Endothelial cell of umbilical vein (primary cell): ENCODE measurements at regions not wholly inside any gene's neighbourhood (a gene's known extent, or its start where the extent isn't known, plus 50 kb on each side); places are given as distances from the start of the nearest gene placed in this dataset.

Source experiments
- BruUV-seq: library from RNA; stranded (reverse); fragments of 400-500 nt; replicated peaks from 2 replicates; lab custom pipeline; 2021; lab: Mats Ljungman, UMichigan
- CTCF ChIA-PET: fragments of 300-600, 350-600 bp; sonication (Branson Sonifier 250); formaldehyde crosslinking; loops from one replicate; lab custom pipeline; 2021; ENCODE audit warnings: antibody characterized with exemption, inconsistent platforms; lab: Charles Lee
- POLR2A ChIA-PET: fragments of 300-600, 350-600 bp; sonication (Branson Sonifier 250); formaldehyde crosslinking; loops from one replicate; lab custom pipeline; 2021; ENCODE audit warnings: antibody characterized with exemption, inconsistent platforms; lab: Charles Lee
- DNase-seq: peaks from one replicate; pipeline ENCODE4 v3.0.0-alpha.2; 2011; ENCODE audit warnings: low read depth, low spot score
- FAIRE-seq: peaks from 2 replicates; lab custom pipeline; 2011; peaks lifted over from hg19 to GRCh38; lab: Jason Lieb, UNC
- H2AFZ ChIP-seq: 2 replicates; pipeline ENCODE4 v1.6.0; 2012; ENCODE audit warnings: low read depth, low read length, control low read depth, inconsistent platforms
- H3K27ac ChIP-seq: 2 replicates; pipeline ENCODE4 v1.5.1; 2011; ENCODE audit warnings: low read depth, mild to moderate bottlenecking, control low read depth, low read length, moderate library complexity; ENCODE audit not compliant: insufficient read depth
- H3K27me3 ChIP-seq, 2 experiments: 2 replicates each; pipeline versions ENCODE4 v1.6.0 to v1.6.1; 2011; ENCODE audit warnings: low read length in 2 of 2, mixed read lengths in 1 of 2; ENCODE audit not compliant: control insufficient read depth in 2 of 2, insufficient read depth in 2 of 2
- H3K36me3 ChIP-seq, 2 experiments: 2 replicates in 1 of 2; 3 replicates in 1 of 2; pipeline ENCODE4 v1.5.1; 2011; ENCODE audit warnings: low read length in 2 of 2, mild to moderate bottlenecking in 1 of 2, moderate library complexity in 1 of 2; ENCODE audit not compliant: control insufficient read depth in 2 of 2, insufficient read depth in 2 of 2; ENCODE audit errors: extremely low read depth in 1 of 2
- H3K4me1 ChIP-seq: 3 replicates; pipeline ENCODE4 v1.5.1; 2011; ENCODE audit warnings: mild to moderate bottlenecking, low read length; ENCODE audit not compliant: control insufficient read depth, insufficient read depth; ENCODE audit errors: extremely low read depth
- H3K4me2 ChIP-seq: 2 replicates; pipeline ENCODE4 v1.6.1; 2011; ENCODE audit warnings: low read length, control low read depth, mixed read lengths; ENCODE audit not compliant: insufficient read depth
- H3K4me3 ChIP-seq, 3 experiments: fragments of 200-600 bp in 1 of 3; sonication (generic), shearing (Covaris generic) in 1 of 3; replicated peaks in 1 of 3; 2 replicates each; pipeline ENCODE4 v1.5.1; 2011 to 2016; ENCODE audit warnings: control low read depth in 3 of 3, low read length in 3 of 3, mild to moderate bottlenecking in 2 of 3, inconsistent platforms in 1 of 3, low read depth in 1 of 3, moderate library complexity in 1 of 3; ENCODE audit not compliant: insufficient read depth in 1 of 3
- H3K79me2 ChIP-seq: 2 replicates; pipeline ENCODE4 v1.6.0; 2012; ENCODE audit warnings: low read length, inconsistent platforms; ENCODE audit not compliant: control insufficient read depth, insufficient read depth
- H3K9ac ChIP-seq: replicated peaks from 2 replicates; pipeline ENCODE3; 2011; ENCODE audit warnings: low read length, control low read depth; ENCODE audit not compliant: insufficient read depth; ENCODE audit errors: extremely low read depth
- H3K9me1 ChIP-seq: replicated peaks from 3 replicates; pipeline ENCODE4 v1.6.0; 2011; ENCODE audit warnings: mild to moderate bottlenecking, low read length; ENCODE audit not compliant: control insufficient read depth, insufficient read depth; ENCODE audit errors: extremely low read depth
- H3K9me3 ChIP-seq: replicated peaks from 2 replicates; pipeline ENCODE4 v1.5.1; 2012; ENCODE audit warnings: low read length, inconsistent platforms; ENCODE audit not compliant: control insufficient read depth, insufficient read depth
- H4K20me1 ChIP-seq: replicated peaks from 2 replicates; pipeline ENCODE3; 2011; ENCODE audit warnings: mild to moderate bottlenecking, low read length; ENCODE audit not compliant: control insufficient read depth, insufficient read depth; ENCODE audit errors: extremely low read depth
- EZH2 ChIP-seq: IDR thresholded peaks from 2 replicates; pipeline ENCODE4 v1.6.1; 2012; ENCODE audit warnings: borderline replicate concordance, low read depth, mild to moderate bottlenecking, moderate library complexity, low read length, inconsistent platforms; ENCODE audit not compliant: severe bottlenecking
- FOS ChIP-seq: IDR thresholded peaks from 2 replicates; pipeline ENCODE4 v1.6.1; 2011; ENCODE audit warnings: mild to moderate bottlenecking, low read length, moderate library complexity, borderline replicate concordance; ENCODE audit not compliant: insufficient read depth
- GATA2 ChIP-seq: IDR thresholded peaks from 2 replicates; pipeline ENCODE4 v1.7.0; 2011; ENCODE audit warnings: low read depth, mild to moderate bottlenecking, moderate library complexity, mixed read lengths, low read length; ENCODE audit not compliant: insufficient read length, insufficient read depth
- JUN ChIP-seq: IDR thresholded peaks from 2 replicates; pipeline ENCODE4 v1.6.1; 2011; ENCODE audit warnings: borderline replicate concordance, low read depth; ENCODE audit not compliant: insufficient read length, insufficient read depth
- MYC ChIP-seq: IDR thresholded peaks from one replicate; pipeline ENCODE4 v1.6.1; 2011; ENCODE audit warnings: mild to moderate bottlenecking, low read depth, low read length
- POLR2A ChIP-seq: IDR thresholded peaks from 2 replicates; pipeline ENCODE4 v1.6.1; 2012; ENCODE audit warnings: low read depth, mild to moderate bottlenecking, control low read depth, low read length
- POLR2AphosphoS5 ChIP-seq: IDR thresholded peaks from 2 replicates; pipeline ENCODE4 v1.6.1; 2012; ENCODE audit warnings: low read depth, mild to moderate bottlenecking, control low read depth, low read length, moderate library complexity; ENCODE audit not compliant: insufficient read depth
- dilution Hi-C: fragments of 300-500 bp; cut with MboI; formaldehyde crosslinking; loops from one replicate; pipeline ENCODE4 v1.15.0; 2019; ENCODE audit warnings: low sequenced_read_pairs; ENCODE audit not compliant: extremely low pct_ligation_motif_present
- intact Hi-C: fragments of 100-400 bp; cut with micrococcal nuclease; formaldehyde crosslinking; loops from one replicate; pipeline ENCODE4 v1.10.0; 2022
- TF ChIP-seq, protein P1 (sequence below): IDR thresholded peaks from 2 replicates; pipeline ENCODE4 v1.6.1; 2011; ENCODE audit not compliant: insufficient read depth, insufficient read length
- TF ChIP-seq, protein P2 (sequence below), 2 donors: IDR thresholded peaks; 1 replicate in 1 of 2; 2 replicates in 1 of 2; pipeline ENCODE4 v1.5.1; 2011; ENCODE audit warnings: low read length in 2 of 2, mild to moderate bottlenecking in 2 of 2, moderate library complexity in 2 of 2, control low read depth in 1 of 2, inconsistent platforms in 1 of 2, low read depth in 1 of 2; ENCODE audit not compliant: insufficient read depth in 1 of 2; ENCODE audit errors: extremely low read depth in 1 of 2

DNA sequence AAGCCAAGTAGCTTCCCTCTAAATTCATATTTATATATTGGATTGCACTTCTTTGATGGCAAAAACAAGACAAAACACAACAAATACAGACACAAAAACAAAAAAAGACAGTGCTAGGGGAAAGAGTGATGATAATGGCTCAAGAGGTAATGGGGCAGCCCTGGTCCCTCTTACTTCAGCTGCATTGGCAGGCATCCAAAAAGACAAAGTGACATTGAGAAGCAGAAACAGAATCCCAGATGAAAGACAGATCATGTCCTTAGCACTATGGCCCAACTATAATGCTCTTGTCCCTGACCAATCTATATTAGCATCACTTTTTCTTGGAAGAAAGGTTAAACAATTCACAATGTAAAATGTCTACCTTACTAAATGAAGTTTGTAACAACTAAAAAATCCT lies 76.2 kb downstream of the GPR85 start:
- dilution Hi-C loops: no loop called here
- Histone ChIP-seq H3K4me3 (no peak overlapping the region), H3K4me2 (no peak overlapping the region), H3K9me1 (no peaks in the 10 kb centered on the region), H3K4me1 (no peaks in the 10 kb centered on the region), H3K27me3 (no peaks in the 10 kb centered on the region), H3K9me3 (no peaks in the 10 kb centered on the region), H3K9ac (no peak overlapping the region), H3K36me3 (no peaks in the 10 kb centered on the region), H3K27ac (no peak overlapping the region), H2AFZ (no peak overlapping the region), H4K20me1 (no peaks in the 10 kb centered on the region), H3K79me2 (no peaks in the 10 kb centered on the region)
- TF ChIP-seq JUN: no peak
- TF ChIP-seq POLR2AphosphoS5: no peak
- no peak for TF ChIP-seq FOS
- TF ChIP-seq EZH2: no peak
- TF ChIP-seq POLR2A: no peak
- TF ChIP-seq, protein P1, sequence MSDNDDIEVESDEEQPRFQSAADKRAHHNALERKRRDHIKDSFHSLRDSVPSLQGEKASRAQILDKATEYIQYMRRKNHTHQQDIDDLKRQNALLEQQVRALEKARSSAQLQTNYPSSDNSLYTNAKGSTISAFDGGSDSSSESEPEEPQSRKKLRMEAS: no peak
- no peak for TF ChIP-seq MYC
- TF ChIP-seq, protein P2, sequence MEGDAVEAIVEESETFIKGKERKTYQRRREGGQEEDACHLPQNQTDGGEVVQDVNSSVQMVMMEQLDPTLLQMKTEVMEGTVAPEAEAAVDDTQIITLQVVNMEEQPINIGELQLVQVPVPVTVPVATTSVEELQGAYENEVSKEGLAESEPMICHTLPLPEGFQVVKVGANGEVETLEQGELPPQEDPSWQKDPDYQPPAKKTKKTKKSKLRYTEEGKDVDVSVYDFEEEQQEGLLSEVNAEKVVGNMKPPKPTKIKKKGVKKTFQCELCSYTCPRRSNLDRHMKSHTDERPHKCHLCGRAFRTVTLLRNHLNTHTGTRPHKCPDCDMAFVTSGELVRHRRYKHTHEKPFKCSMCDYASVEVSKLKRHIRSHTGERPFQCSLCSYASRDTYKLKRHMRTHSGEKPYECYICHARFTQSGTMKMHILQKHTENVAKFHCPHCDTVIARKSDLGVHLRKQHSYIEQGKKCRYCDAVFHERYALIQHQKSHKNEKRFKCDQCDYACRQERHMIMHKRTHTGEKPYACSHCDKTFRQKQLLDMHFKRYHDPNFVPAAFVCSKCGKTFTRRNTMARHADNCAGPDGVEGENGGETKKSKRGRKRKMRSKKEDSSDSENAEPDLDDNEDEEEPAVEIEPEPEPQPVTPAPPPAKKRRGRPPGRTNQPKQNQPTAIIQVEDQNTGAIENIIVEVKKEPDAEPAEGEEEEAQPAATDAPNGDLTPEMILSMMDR (IDR thresholded peaks at IDR 0.05; ENCODE audit: extremely low read depth in 1 of 2, insufficient read depth in 1 of 2, low read depth in 1 of 2, low read length in 2 of 2): no peak
- TF ChIP-seq GATA2: no peak
- intact Hi-C loops: no loop called here
- BruUV-seq: no TSS peak
- FAIRE-seq: no peak
- CTCF ChIA-PET: no interaction called here
- POLR2A ChIA-PET: no interaction called here
- DNase-seq: no peak
